GM19023 (cell line): ENCODE measurements at regions not wholly inside any gene's neighbourhood (a gene's known extent, or its start where the extent isn't known, plus 50 kb on each side); places are given as distances from the start of the nearest gene placed in this dataset.

Experiments used
- ATAC-seq: cut with Tn5 transposase; IDR thresholded peaks from one replicate; pipeline ENCODE4 v1.9.1; 2021; ENCODE audit warnings: mild to moderate bottlenecking, moderate library complexity; ENCODE audit not compliant: unreplicated experiment

GRCh38 chr5:155285706-155286105, 272.2 kb downstream of the KIF4B start:
- ATAC-seq, result no peak

GRCh38 chr5:155290937-155291336, 277.4 kb downstream of the KIF4B start:
- no peak for ATAC-seq

- ATAC-seq, result no peak
Observed at GRCh38 chr5:155293605-155294178, 280.1 kb downstream of the KIF4B start.

GRCh38 chr5:155295111-155295510, 281.6 kb downstream of the KIF4B start:
- no peak for ATAC-seq

GRCh38 chr5:155299386-155300005, 285.9 kb downstream of the KIF4B start:
- no peak for ATAC-seq

GRCh38 chr5:155303120-155303519, 289.6 kb downstream of the KIF4B start:
- ATAC-seq, result no peak

GRCh38 chr5:155307229-155307628, 293.7 kb downstream of the KIF4B start:
- no peak for ATAC-seq

- no peak for ATAC-seq
Observed at GRCh38 chr5:155308289-155308688, 294.7 kb downstream of the KIF4B start.

GRCh38 chr5:155309021-155309746, 295.6 kb downstream of the KIF4B start:
- no peak for ATAC-seq

GRCh38 chr5:155311721-155312120, 298.2 kb downstream of the KIF4B start:
- ATAC-seq, result no peak

GRCh38 chr5:155313518-155313917, 300.0 kb downstream of the KIF4B start:
- no peak for ATAC-seq

- no peak for ATAC-seq
Observed at GRCh38 chr5:155316070-155316714, 302.6 kb downstream of the KIF4B start.

- no peak for ATAC-seq
Observed at GRCh38 chr5:155332618-155333017, 319.1 kb downstream of the KIF4B start.

GRCh38 chr5:155342956-155343355, 329.4 kb downstream of the KIF4B start:
- no peak for ATAC-seq

GRCh38 chr5:155343468-155343867, 329.9 kb downstream of the KIF4B start:
- ATAC-seq, result no peak

- ATAC-seq, result no peak
Observed at GRCh38 chr5:155353231-155353630, 339.7 kb downstream of the KIF4B start.

GRCh38 chr5:155366096-155366495, 352.5 kb downstream of the KIF4B start:
- ATAC-seq, result no peak

- ATAC-seq, result no peak
Observed at GRCh38 chr5:155367841-155368240, 354.3 kb downstream of the KIF4B start.

GRCh38 chr5:155368490-155368889, 354.9 kb downstream of the KIF4B start:
- no peak for ATAC-seq

GRCh38 chr5:155380480-155380879, 366.9 kb downstream of the KIF4B start:
- ATAC-seq, result no peak

- no peak for ATAC-seq
Observed at GRCh38 chr5:155381654-155382053, 368.1 kb downstream of the KIF4B start.

GRCh38 chr5:155389498-155389897, 375.9 kb downstream of the KIF4B start:
- no peak for ATAC-seq
